ENCODE measurements at regions not wholly inside any gene's neighbourhood (a gene's known extent, or its start where the extent isn't known, plus 50 kb on each side); places are given as distances from the start of the nearest gene placed in this dataset.

DNA sequence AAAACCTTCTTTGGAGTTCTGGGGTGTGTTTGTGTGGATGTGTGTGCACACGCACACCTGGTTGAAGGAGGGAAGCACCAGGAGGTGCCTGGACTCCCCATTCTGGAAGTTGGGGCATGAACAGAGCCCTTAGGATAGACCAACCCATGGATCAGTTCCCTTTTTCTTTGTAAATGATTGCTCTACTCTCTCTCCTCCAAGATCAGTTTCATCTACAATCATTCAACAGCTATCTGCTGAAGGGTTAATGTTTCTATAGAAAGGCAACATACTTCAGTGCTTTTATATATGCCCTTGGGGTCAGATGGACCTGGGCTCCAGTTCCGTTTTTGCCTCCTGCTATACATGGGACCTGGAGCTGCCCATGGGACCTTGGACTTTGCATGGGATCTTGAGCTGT, 352.1 kb upstream of the CFAP20DC start:
- H3K27me3 ChIP-seq (ENCODE audit: control insufficient read depth, insufficient read depth, low read length) = no peaks in the 10 kb centered on the region
- TF ChIP-seq, protein P1, sequence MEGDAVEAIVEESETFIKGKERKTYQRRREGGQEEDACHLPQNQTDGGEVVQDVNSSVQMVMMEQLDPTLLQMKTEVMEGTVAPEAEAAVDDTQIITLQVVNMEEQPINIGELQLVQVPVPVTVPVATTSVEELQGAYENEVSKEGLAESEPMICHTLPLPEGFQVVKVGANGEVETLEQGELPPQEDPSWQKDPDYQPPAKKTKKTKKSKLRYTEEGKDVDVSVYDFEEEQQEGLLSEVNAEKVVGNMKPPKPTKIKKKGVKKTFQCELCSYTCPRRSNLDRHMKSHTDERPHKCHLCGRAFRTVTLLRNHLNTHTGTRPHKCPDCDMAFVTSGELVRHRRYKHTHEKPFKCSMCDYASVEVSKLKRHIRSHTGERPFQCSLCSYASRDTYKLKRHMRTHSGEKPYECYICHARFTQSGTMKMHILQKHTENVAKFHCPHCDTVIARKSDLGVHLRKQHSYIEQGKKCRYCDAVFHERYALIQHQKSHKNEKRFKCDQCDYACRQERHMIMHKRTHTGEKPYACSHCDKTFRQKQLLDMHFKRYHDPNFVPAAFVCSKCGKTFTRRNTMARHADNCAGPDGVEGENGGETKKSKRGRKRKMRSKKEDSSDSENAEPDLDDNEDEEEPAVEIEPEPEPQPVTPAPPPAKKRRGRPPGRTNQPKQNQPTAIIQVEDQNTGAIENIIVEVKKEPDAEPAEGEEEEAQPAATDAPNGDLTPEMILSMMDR (IDR thresholded peaks at IDR 0.05; ENCODE audit: insufficient read depth, low read length, poor library complexity, severe bottlenecking) = no peak
- no peak for DNase-seq (ENCODE audit: low read depth)
- H3K4me3 ChIP-seq (ENCODE audit: low read depth, low read length) = no peak overlapping the region
- H3K36me3 ChIP-seq (ENCODE audit: control insufficient read depth, insufficient read depth, low read length) = no peaks in the 10 kb centered on the region

DNA sequence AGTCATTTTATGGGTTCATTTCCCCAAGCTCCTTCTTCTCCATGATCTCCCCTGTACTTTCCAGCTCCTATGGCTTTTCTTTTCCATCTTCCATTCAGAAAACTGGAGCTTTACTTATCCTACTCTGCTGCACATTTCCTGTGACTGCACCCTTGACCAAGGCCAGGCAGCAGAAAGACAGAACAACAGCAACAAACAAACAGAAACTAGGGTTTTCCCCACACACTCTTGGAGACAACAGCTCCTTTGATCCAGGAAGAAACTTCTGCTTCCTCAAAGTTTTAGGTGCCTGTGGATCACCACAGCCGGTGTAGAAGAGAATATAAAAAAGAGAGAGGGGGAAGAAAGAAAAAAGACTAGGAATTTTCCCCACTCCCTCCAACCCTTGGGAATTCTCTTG, 342.3 kb upstream of the CFAP20DC start:
- DNase-seq (ENCODE audit: low read depth) = no peak
- Histone ChIP-seq H3K36me3 (ENCODE audit: control insufficient read depth, insufficient read depth, low read length) (no peaks in the 10 kb centered on the region), H3K4me3 (ENCODE audit: low read depth, low read length) (no peak overlapping the region), H3K27me3 (ENCODE audit: control insufficient read depth, insufficient read depth, low read length) (no peaks in the 10 kb centered on the region)
- TF ChIP-seq, protein P1 (IDR thresholded peaks at IDR 0.05; ENCODE audit: insufficient read depth, low read length, poor library complexity, severe bottlenecking) = no peak

DNA sequence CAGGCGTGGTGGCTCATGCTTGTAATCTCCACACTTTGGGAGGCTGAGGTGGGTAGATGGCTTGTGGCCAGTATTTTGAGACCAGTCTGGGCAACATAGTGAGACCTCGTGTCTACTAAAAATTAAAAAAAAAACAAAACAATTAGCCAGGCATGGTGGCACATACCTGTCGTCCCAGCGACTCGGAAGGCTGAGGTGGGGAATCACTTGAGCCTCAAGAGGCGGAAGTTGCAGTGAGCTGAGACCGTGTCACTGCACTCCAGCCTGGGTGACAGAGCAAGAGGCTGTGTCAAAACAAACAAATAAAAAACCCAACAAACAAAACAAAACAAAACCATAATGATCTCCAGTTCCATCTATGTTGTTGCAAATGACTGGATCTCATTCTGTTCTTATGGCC, 341.3 kb upstream of the CFAP20DC start:
- no peak overlapping the region for H3K4me3 ChIP-seq (ENCODE audit: low read depth, low read length)
- no peak for DNase-seq (ENCODE audit: low read depth)
- TF ChIP-seq, protein P1 (IDR thresholded peaks at IDR 0.05; ENCODE audit: insufficient read depth, low read length, poor library complexity, severe bottlenecking) = no peak
- H3K27me3 ChIP-seq (ENCODE audit: control insufficient read depth, insufficient read depth, low read length) = no peaks in the 10 kb centered on the region
- no peaks in the 10 kb centered on the region for H3K36me3 ChIP-seq (ENCODE audit: control insufficient read depth, insufficient read depth, low read length)

DNA sequence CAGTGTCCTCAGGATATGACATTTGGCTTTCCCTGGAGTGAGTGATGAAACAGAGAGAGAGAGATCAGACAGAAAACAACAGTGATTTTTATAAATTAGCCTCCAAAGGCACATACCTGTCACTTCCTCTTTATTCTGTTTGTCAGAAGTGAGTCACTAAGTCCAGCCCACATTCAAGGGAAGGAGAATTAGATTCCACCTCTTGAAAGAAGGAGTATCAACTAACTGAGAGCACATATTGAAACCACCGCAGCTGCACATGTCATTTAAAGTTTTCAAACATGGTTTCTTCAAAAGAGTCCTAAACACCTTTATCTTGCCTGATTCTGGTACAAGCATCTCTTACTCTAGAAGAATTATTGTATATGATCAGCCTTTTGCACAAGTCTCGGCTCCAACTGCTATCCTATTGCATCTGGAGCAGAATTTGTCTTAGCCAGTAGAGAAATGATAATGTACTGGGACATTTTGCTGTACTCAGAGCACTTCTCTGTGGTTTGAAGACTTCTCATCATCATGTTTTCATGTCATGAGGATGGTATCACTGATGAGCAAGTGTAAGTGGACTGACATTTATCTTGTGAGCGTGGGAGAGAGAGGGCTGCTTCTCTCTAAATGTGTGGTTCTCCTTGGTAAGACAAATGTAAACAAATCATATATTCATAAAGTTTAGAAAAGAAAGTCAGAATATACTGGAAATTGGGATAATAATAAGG, 338.9 kb upstream of the CFAP20DC start:
- H3K27me3 ChIP-seq (ENCODE audit: control insufficient read depth, insufficient read depth, low read length) = no peaks in the 10 kb centered on the region
- no peak overlapping the region for H3K4me3 ChIP-seq (ENCODE audit: low read depth, low read length)
- no peaks in the 10 kb centered on the region for H3K36me3 ChIP-seq (ENCODE audit: control insufficient read depth, insufficient read depth, low read length)
- TF ChIP-seq, protein P1 (IDR thresholded peaks at IDR 0.05; ENCODE audit: insufficient read depth, low read length, poor library complexity, severe bottlenecking) = no peak
- no peak for DNase-seq (ENCODE audit: low read depth)

DNA sequence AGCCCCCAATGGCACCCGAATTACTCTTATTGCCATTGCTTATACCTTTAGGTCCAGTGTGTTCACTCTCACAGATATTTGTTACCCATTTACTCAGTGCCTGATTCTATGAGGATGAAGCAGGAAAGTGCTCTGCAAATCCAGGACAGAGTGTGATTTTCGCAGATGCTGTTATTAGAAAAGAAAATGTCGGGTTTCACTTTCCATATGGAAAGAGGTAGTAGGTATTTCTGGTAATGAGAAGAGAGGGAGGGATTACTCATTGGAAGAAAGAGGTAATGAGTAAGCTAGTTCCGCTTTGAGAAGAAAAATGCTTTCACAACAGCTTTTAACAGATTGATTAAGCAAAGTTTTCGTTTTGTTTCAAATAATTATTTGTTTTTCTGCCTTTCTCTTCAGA, 336.3 kb upstream of the CFAP20DC start:
- Histone ChIP-seq H3K36me3 (ENCODE audit: control insufficient read depth, insufficient read depth, low read length) (no peaks in the 10 kb centered on the region), H3K4me3 (ENCODE audit: low read depth, low read length) (no peak overlapping the region), H3K27me3 (ENCODE audit: control insufficient read depth, insufficient read depth, low read length) (no peaks in the 10 kb centered on the region)
- DNase-seq (ENCODE audit: low read depth) = no peak
- TF ChIP-seq, protein P1 (IDR thresholded peaks at IDR 0.05; ENCODE audit: insufficient read depth, low read length, poor library complexity, severe bottlenecking) = no peak

DNA sequence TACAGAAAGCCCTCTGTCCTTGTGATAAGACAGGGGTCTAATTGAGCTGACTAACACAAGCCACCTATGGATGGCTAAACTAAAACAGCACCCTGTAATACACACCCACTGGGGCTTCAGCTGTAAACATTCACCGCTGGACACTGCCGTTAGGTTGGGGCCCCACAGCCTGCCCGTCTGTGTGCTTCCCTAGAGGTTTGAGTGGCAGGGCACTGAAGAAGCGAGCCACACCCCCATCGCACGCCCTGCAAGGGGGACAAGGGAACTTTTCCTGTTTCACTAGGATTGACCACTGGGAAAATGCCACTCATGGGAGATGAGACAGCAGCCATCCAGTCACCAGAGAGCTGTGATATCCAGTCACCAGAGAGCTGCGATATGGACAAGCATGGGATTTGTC, 335.7 kb upstream of the CFAP20DC start:
- H3K4me3 ChIP-seq (ENCODE audit: low read depth, low read length) = no peak overlapping the region
- no peaks in the 10 kb centered on the region for H3K36me3 ChIP-seq (ENCODE audit: control insufficient read depth, insufficient read depth, low read length)
- no peak for DNase-seq (ENCODE audit: low read depth)
- TF ChIP-seq, protein P1 (IDR thresholded peaks at IDR 0.05; ENCODE audit: insufficient read depth, low read length, poor library complexity, severe bottlenecking) = no peak
- H3K27me3 ChIP-seq (ENCODE audit: control insufficient read depth, insufficient read depth, low read length) = no peaks in the 10 kb centered on the region
